NCI-H2196 (cell line): ENCODE measurements at regions not wholly inside any gene's neighbourhood (a gene's known extent, or its start where the extent isn't known, plus 50 kb on each side); places are given as distances from the start of the nearest gene placed in this dataset.

Source experiments
- DNase-seq: peaks from one replicate; lab custom pipeline; 2025; ENCODE audit not compliant: unreplicated experiment; lab: John Stamatoyannopoulos, UW

- no peak for DNase-seq
These were observed 76.4 kb upstream of the FSTL5 start for GRCh38 chr4:162239992-162240769.

- no peak for DNase-seq
These were observed 73.9 kb upstream of the FSTL5 start for GRCh38 chr4:162237676-162238075.

GRCh38 chr4:162234595-162234994, 70.8 kb upstream of the FSTL5 start:
- no peak for DNase-seq

- no peak for DNase-seq
These were observed 68.5 kb upstream of the FSTL5 start for GRCh38 chr4:162232349-162232748.

- DNase-seq, result no peak
These were observed 65.9 kb upstream of the FSTL5 start for GRCh38 chr4:162229670-162230069.

GRCh38 chr4:162221148-162221547, 57.3 kb upstream of the FSTL5 start:
- no peak for DNase-seq
